ENCODE measurements at regions not wholly inside any gene's neighbourhood (a gene's known extent, or its start where the extent isn't known, plus 50 kb on each side); places are given as distances from the start of the nearest gene placed in this dataset.

- DNase-seq (ENCODE audit: low read depth), result peak; percentile 89
- TF ChIP-seq CTCF (conservative IDR thresholded peaks at IDR 0.05; ENCODE audit: control insufficient read depth, insufficient read depth, low read depth, low read length), result no peak
- no peak overlapping the region for H3K4me3 ChIP-seq (ENCODE audit: control insufficient read depth, low read depth, low read length)
Measured at GRCh38 chr11:121881806-121882205, 234.2 kb downstream of the BLID start.

GRCh38 chr11:121877152-121877551 lies 238.9 kb downstream of the BLID start:
- DNase-seq (ENCODE audit: low read depth), result no peak
- no peak for TF ChIP-seq CTCF (conservative IDR thresholded peaks at IDR 0.05; ENCODE audit: control insufficient read depth, insufficient read depth, low read depth, low read length)

GRCh38 chr11:121873766-121874165 lies 242.2 kb downstream of the BLID start:
- no peak for DNase-seq (ENCODE audit: low read depth)
- TF ChIP-seq CTCF (conservative IDR thresholded peaks at IDR 0.05; ENCODE audit: control insufficient read depth, insufficient read depth, low read depth, low read length), result no peak
- H3K4me3 ChIP-seq (ENCODE audit: control insufficient read depth, low read depth, low read length), result no peak overlapping the region

More at GRCh38 chr11:121877152-121877551, 238.9 kb downstream of the BLID start:
- H3K4me3 ChIP-seq (ENCODE audit: control insufficient read depth, low read depth, low read length), result no peak overlapping the region

GRCh38 chr11:121872356-121872755 lies 243.7 kb downstream of the BLID start:
- TF ChIP-seq CTCF (conservative IDR thresholded peaks at IDR 0.05; ENCODE audit: control insufficient read depth, insufficient read depth, low read depth, low read length), result no peak
- H3K4me3 ChIP-seq (ENCODE audit: control insufficient read depth, low read depth, low read length), result no peak overlapping the region
- no peak for DNase-seq (ENCODE audit: low read depth)

- peak; percentile 33 for DNase-seq (ENCODE audit: low read depth)
- H3K4me3 ChIP-seq (ENCODE audit: control insufficient read depth, low read depth, low read length), result no peak overlapping the region
- peak; percentile 26 for TF ChIP-seq CTCF (conservative IDR thresholded peaks at IDR 0.05; ENCODE audit: control insufficient read depth, insufficient read depth, low read depth, low read length)
Measured at GRCh38 chr11:121870206-121871045, 245.6 kb downstream of the BLID start.

GRCh38 chr11:121869478-121869877 lies 246.5 kb downstream of the BLID start:
- DNase-seq (ENCODE audit: low read depth), result no peak
- TF ChIP-seq CTCF (conservative IDR thresholded peaks at IDR 0.05; ENCODE audit: control insufficient read depth, insufficient read depth, low read depth, low read length), result no peak
- H3K4me3 ChIP-seq (ENCODE audit: control insufficient read depth, low read depth, low read length), result no peak overlapping the region

Measured in fibroblast of mammary gland (primary cell).